Endothelial cell of umbilical vein (primary cell): ENCODE measurements at regions not wholly inside any gene's neighbourhood (a gene's known extent, or its start where the extent isn't known, plus 50 kb on each side); places are given as distances from the start of the nearest gene placed in this dataset.

Experiments used
- BruUV-seq: library from RNA; stranded (reverse); fragments of 400-500 nt; replicated peaks from 2 replicates; lab custom pipeline; 2021; lab: Mats Ljungman, UMichigan
- CTCF ChIA-PET: fragments of 300-600, 350-600 bp; sonication (Branson Sonifier 250); formaldehyde crosslinking; loops from one replicate; lab custom pipeline; 2021; ENCODE audit warnings: antibody characterized with exemption, inconsistent platforms; lab: Charles Lee
- POLR2A ChIA-PET: fragments of 300-600, 350-600 bp; sonication (Branson Sonifier 250); formaldehyde crosslinking; loops from one replicate; lab custom pipeline; 2021; ENCODE audit warnings: antibody characterized with exemption, inconsistent platforms; lab: Charles Lee
- DNase-seq: peaks from one replicate; pipeline ENCODE4 v3.0.0-alpha.2; 2011; ENCODE audit warnings: low read depth, low spot score
- FAIRE-seq: peaks from 2 replicates; lab custom pipeline; 2011; peaks lifted over from hg19 to GRCh38; lab: Jason Lieb, UNC
- H2AFZ ChIP-seq: 2 replicates; pipeline ENCODE4 v1.6.0; 2012; ENCODE audit warnings: low read depth, low read length, control low read depth, inconsistent platforms
- H3K27ac ChIP-seq: 2 replicates; pipeline ENCODE4 v1.5.1; 2011; ENCODE audit warnings: low read depth, mild to moderate bottlenecking, control low read depth, low read length, moderate library complexity; ENCODE audit not compliant: insufficient read depth
- H3K27me3 ChIP-seq, 2 experiments: 2 replicates each; pipeline versions ENCODE4 v1.6.0 to v1.6.1; 2011; ENCODE audit warnings: low read length in 2 of 2, mixed read lengths in 1 of 2; ENCODE audit not compliant: control insufficient read depth in 2 of 2, insufficient read depth in 2 of 2
- H3K36me3 ChIP-seq, 2 experiments: 2 replicates in 1 of 2; 3 replicates in 1 of 2; pipeline ENCODE4 v1.5.1; 2011; ENCODE audit warnings: low read length in 2 of 2, mild to moderate bottlenecking in 1 of 2, moderate library complexity in 1 of 2; ENCODE audit not compliant: control insufficient read depth in 2 of 2, insufficient read depth in 2 of 2; ENCODE audit errors: extremely low read depth in 1 of 2
- H3K4me1 ChIP-seq: 3 replicates; pipeline ENCODE4 v1.5.1; 2011; ENCODE audit warnings: mild to moderate bottlenecking, low read length; ENCODE audit not compliant: control insufficient read depth, insufficient read depth; ENCODE audit errors: extremely low read depth
- H3K4me2 ChIP-seq: 2 replicates; pipeline ENCODE4 v1.6.1; 2011; ENCODE audit warnings: low read length, control low read depth, mixed read lengths; ENCODE audit not compliant: insufficient read depth
- H3K4me3 ChIP-seq, 3 experiments: fragments of 200-600 bp in 1 of 3; sonication (generic), shearing (Covaris generic) in 1 of 3; replicated peaks in 1 of 3; 2 replicates each; pipeline ENCODE4 v1.5.1; 2011 to 2016; ENCODE audit warnings: control low read depth in 3 of 3, low read length in 3 of 3, mild to moderate bottlenecking in 2 of 3, inconsistent platforms in 1 of 3, low read depth in 1 of 3, moderate library complexity in 1 of 3; ENCODE audit not compliant: insufficient read depth in 1 of 3
- H3K79me2 ChIP-seq: 2 replicates; pipeline ENCODE4 v1.6.0; 2012; ENCODE audit warnings: low read length, inconsistent platforms; ENCODE audit not compliant: control insufficient read depth, insufficient read depth
- H3K9ac ChIP-seq: replicated peaks from 2 replicates; pipeline ENCODE3; 2011; ENCODE audit warnings: low read length, control low read depth; ENCODE audit not compliant: insufficient read depth; ENCODE audit errors: extremely low read depth
- H3K9me1 ChIP-seq: replicated peaks from 3 replicates; pipeline ENCODE4 v1.6.0; 2011; ENCODE audit warnings: mild to moderate bottlenecking, low read length; ENCODE audit not compliant: control insufficient read depth, insufficient read depth; ENCODE audit errors: extremely low read depth
- H3K9me3 ChIP-seq: replicated peaks from 2 replicates; pipeline ENCODE4 v1.5.1; 2012; ENCODE audit warnings: low read length, inconsistent platforms; ENCODE audit not compliant: control insufficient read depth, insufficient read depth
- H4K20me1 ChIP-seq: replicated peaks from 2 replicates; pipeline ENCODE3; 2011; ENCODE audit warnings: mild to moderate bottlenecking, low read length; ENCODE audit not compliant: control insufficient read depth, insufficient read depth; ENCODE audit errors: extremely low read depth
- CTCF ChIP-seq, 2 donors: IDR thresholded peaks; 1 replicate in 1 of 2; 2 replicates in 1 of 2; pipeline ENCODE4 v1.5.1; 2011; ENCODE audit warnings: low read length in 2 of 2, mild to moderate bottlenecking in 2 of 2, moderate library complexity in 2 of 2, control low read depth in 1 of 2, inconsistent platforms in 1 of 2, low read depth in 1 of 2; ENCODE audit not compliant: insufficient read depth in 1 of 2; ENCODE audit errors: extremely low read depth in 1 of 2
- EZH2 ChIP-seq: IDR thresholded peaks from 2 replicates; pipeline ENCODE4 v1.6.1; 2012; ENCODE audit warnings: borderline replicate concordance, low read depth, mild to moderate bottlenecking, moderate library complexity, low read length, inconsistent platforms; ENCODE audit not compliant: severe bottlenecking
- FOS ChIP-seq: IDR thresholded peaks from 2 replicates; pipeline ENCODE4 v1.6.1; 2011; ENCODE audit warnings: mild to moderate bottlenecking, low read length, moderate library complexity, borderline replicate concordance; ENCODE audit not compliant: insufficient read depth
- GATA2 ChIP-seq: IDR thresholded peaks from 2 replicates; pipeline ENCODE4 v1.7.0; 2011; ENCODE audit warnings: low read depth, mild to moderate bottlenecking, moderate library complexity, mixed read lengths, low read length; ENCODE audit not compliant: insufficient read length, insufficient read depth
- JUN ChIP-seq: IDR thresholded peaks from 2 replicates; pipeline ENCODE4 v1.6.1; 2011; ENCODE audit warnings: borderline replicate concordance, low read depth; ENCODE audit not compliant: insufficient read length, insufficient read depth
- MAX ChIP-seq: IDR thresholded peaks from 2 replicates; pipeline ENCODE4 v1.6.1; 2011; ENCODE audit not compliant: insufficient read depth, insufficient read length
- MYC ChIP-seq: IDR thresholded peaks from one replicate; pipeline ENCODE4 v1.6.1; 2011; ENCODE audit warnings: mild to moderate bottlenecking, low read depth, low read length
- POLR2A ChIP-seq: IDR thresholded peaks from 2 replicates; pipeline ENCODE4 v1.6.1; 2012; ENCODE audit warnings: low read depth, mild to moderate bottlenecking, control low read depth, low read length
- POLR2AphosphoS5 ChIP-seq: IDR thresholded peaks from 2 replicates; pipeline ENCODE4 v1.6.1; 2012; ENCODE audit warnings: low read depth, mild to moderate bottlenecking, control low read depth, low read length, moderate library complexity; ENCODE audit not compliant: insufficient read depth
- dilution Hi-C: fragments of 300-500 bp; cut with MboI; formaldehyde crosslinking; loops from one replicate; pipeline ENCODE4 v1.15.0; 2019; ENCODE audit warnings: low sequenced_read_pairs; ENCODE audit not compliant: extremely low pct_ligation_motif_present
- intact Hi-C: fragments of 100-400 bp; cut with micrococcal nuclease; formaldehyde crosslinking; loops from one replicate; pipeline ENCODE4 v1.10.0; 2022

- H3K4me1 ChIP-seq: no peaks in the 10 kb centered on the region
- no peaks in the 10 kb centered on the region for H3K9me1 ChIP-seq
- H3K27me3 ChIP-seq: no peaks in the 10 kb centered on the region
- no peaks in the 10 kb centered on the region for H3K36me3 ChIP-seq
- H3K9me3 ChIP-seq: peaks cover 2% of the 10 kb centered on the region
- H2AFZ ChIP-seq: no peak overlapping the region
- H3K27ac ChIP-seq: no peak overlapping the region
- POLR2A ChIA-PET: no interaction called here
- FAIRE-seq (no peak), DNase-seq (no peak)
- no peak overlapping the region for H3K4me2 ChIP-seq
- dilution Hi-C loops (no loop called here), intact Hi-C loops (no loop called here)
- CTCF ChIA-PET: no interaction called here
- TF ChIP-seq POLR2AphosphoS5 (no peak), GATA2 (no peak), MYC (no peak), FOS (no peak), JUN (no peak), POLR2A (no peak), MAX (no peak), CTCF (IDR thresholded peaks at IDR 0.05; ENCODE audit: extremely low read depth in 1 of 2, insufficient read depth in 1 of 2, low read depth in 1 of 2, low read length in 2 of 2) (no peak), EZH2 (no peak)
- no peak overlapping the region for H3K4me3 ChIP-seq
- no TSS peak for BruUV-seq
- H3K9ac ChIP-seq: no peak overlapping the region
- H4K20me1 ChIP-seq: no peaks in the 10 kb centered on the region
- no peaks in the 10 kb centered on the region for H3K79me2 ChIP-seq
Observed at GRCh38 chr5:153066281-153066680, 424.2 kb upstream of the GRIA1 start.
